HK-2 (cell line): ENCODE measurements at regions not wholly inside any gene's neighbourhood (a gene's known extent, or its start where the extent isn't known, plus 50 kb on each side); places are given as distances from the start of the nearest gene placed in this dataset.
"Not testable (repeated sequence)": the region's sequence is repeated elsewhere in the genome, so short reads cannot be mapped to it uniquely, and the experiment has no call there.

Source experiments
- DNase-seq: peaks from one replicate; pipeline ENCODE4 v3.0.0-alpha.2; 2018; ENCODE audit not compliant: unreplicated experiment

GRCh38 chr12:127155935-127156619 lies 1110.9 kb upstream of the TMEM132C start:
- DNase-seq, result not testable (repeated sequence)

- DNase-seq, result not testable (repeated sequence)
Observed at GRCh38 chr12:127157501-127158366, 1109.2 kb upstream of the TMEM132C start.

- DNase-seq, result no peak
Observed at GRCh38 chr12:127158385-127159061, 1108.4 kb upstream of the TMEM132C start.

GRCh38 chr12:127161466-127161865 lies 1105.5 kb upstream of the TMEM132C start:
- no peak for DNase-seq

DNA sequence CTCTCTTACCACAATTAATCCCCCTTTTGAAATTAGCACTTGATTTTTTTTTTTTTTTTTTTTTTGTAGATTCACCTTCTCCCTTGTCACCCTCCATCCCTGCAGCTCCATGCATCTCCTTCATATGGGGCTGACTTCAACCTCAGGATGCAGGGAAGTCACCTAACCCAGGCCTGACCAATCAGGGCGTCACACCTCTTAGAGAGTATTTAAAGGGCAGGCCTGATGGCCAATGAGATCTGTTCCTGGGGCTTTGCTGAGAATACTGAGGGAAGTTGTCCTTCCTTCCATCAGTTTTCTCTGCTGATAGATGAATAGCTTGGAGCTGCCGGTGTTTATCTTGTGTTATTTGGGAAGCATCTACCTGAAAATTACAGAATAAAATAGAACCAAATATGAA lies 1104.7 kb upstream of the TMEM132C start:
- DNase-seq, result no peak

DNA sequence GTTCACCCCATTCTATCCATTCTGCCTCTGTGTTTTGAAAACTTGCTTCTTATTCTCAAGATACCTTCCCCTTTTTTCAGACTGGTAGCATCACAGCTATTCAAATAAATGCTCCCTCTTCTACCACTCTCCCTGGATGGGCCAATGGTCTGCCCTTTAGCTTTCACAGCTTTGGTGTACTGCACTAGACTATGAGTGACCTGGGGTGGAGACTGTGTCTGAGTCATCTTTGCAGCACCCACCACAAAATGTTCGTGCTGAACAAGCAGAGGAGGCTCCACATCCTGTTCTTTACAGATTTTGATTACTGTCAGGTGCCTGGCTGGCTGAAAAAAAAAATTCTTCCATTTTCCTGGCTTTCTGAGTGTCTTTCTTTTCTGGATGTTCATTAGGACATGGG lies 1104.1 kb upstream of the TMEM132C start:
- peak; percentile 40 for DNase-seq

DNA sequence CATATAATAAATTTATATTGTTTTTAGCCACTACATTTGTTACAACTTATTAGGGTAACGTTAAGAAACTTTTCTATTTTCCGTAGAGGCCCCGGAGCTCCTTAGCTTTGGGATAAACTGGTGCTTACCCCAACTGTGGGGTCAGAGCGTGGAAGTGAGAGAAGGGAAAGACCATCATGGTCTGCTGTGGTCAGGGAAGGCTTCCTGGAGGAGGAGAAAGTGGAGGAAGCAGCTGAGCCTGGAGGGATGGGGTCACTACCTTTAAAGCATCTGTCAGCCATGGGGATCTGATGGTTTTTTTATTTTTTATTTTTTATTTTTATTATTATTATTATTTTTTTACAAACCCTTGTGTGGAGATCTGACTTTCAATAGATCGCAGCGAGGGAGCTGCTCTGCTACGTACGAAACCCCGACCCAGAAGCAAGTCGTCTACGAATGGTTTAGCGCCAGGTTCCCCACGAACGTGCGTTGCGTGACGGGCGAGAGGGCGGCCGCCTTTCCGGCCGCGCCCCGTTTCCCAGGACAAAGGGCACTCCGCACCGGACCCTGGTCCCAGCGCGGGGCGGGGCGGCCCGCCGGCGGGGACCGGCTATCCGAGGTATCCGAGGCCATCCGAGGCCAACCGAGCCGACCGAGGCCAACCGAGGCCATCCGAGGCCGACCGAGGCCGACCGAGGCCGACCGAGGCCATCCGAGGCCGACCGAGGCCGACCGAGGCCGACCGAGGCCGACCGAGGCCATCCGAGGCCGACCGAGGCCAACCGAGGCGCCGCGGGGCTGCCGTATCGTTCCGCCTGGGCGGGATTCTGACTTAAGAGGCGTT lies 1101.2 kb upstream of the TMEM132C start:
- peak; percentile 87 for DNase-seq

DNA sequence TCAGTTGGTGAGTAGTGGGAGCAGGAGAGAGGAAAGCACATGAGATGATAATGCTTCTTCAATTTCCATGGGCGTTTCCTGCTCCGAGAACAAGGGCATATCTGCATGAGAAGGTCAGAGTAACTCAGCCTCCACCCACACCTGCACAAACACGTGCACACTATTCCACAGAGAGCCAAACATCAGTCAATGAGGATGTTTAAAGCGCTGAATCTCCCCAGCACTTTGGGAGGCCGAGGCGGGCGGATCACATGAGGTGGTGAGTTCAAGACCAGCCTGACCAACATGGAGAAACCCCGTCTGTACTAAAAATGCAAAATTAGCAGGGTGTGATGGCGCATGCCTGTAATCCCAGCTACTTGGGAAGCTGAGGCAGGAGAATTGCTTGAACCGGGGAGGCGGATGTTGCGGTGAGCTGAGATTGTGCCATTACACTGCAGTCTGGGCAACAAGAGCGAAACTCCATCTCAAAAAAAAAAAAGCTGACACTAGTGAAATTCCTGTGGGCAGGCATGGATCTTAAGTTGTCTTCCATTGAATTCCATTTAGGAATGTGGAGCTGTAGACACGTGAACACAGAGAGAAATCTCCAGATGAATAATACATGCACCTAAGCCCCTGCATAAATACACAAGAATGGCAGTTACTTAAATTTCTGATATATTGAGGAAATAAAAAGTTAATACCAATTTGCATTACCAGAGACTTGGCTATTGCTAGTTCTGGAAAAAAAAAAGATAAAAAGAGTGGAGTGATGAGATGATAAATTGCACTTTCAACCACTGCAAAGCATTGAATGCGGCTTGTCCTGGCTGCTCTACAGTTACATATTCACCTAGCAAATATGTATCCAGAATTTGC lies 1097.4 kb upstream of the TMEM132C start:
- DNase-seq, result no peak

DNA sequence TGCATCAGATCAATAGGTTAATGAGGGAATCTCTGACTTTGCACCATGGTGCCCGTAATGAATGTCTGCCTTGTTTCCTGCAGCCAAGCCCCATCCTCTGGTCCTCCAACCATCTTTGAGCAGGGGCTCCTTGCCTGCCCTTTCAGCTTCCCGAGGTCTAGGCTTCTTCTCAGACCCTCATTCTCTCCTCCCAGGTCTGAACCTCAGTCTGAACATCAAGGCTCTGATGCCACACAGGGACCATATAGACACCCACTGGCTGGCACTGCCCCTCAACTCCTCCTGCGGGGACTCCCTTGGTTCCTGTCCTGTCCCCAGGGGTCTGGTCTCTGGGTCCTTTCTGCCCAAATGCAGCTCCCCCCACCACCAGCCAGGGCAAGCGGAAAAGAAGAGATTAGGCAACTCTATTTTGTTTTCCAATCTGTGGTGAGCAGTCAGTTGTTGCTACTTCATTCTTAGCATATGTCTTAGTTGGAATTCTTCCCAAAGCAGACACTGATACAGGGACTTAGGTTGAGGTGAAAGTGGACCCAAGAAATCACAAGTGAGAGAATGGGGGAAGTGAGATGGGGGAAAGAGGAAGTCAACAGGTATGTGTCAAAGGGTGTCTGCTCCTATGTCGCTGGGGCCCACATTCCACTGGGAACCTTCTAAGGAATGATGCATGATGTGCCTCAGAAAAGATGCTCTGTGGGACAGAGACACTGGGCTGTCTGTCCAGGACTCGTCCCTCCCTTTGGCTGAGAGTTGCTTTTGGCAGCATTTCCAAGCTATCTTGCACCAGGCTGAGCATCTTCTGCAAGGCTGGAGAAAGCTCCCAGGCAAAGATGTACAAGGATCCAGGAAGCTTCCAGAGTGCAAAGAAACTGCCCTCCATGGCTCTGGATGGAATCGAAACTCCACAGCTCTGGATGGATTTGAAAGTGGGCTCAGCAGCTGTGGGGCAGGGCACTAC lies 1096.5 kb upstream of the TMEM132C start:
- DNase-seq, result no peak

GRCh38 chr12:127172861-127173260 lies 1094.1 kb upstream of the TMEM132C start:
- DNase-seq, result no peak

DNA sequence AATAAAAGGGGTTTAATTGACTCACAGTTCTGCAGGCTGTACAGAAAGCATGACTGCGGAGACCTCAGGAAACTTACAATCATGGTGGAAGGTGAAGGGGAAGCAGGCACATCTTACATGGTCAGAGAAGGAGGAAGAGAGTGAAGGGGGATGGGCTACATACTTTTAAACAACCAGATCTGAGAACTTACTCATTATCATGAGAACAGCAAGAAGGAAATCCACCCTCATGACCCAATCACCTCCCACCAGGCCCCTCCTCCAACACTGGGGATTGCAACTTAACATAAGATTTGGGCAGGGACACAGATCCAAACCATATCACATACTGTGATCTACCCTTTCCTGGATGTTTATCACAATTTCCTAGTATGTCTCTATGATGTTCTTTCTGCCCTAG lies 1093.0 kb upstream of the TMEM132C start:
- not testable (repeated sequence) for DNase-seq

- DNase-seq, result no peak
Observed at GRCh38 chr12:127174881-127175280, 1092.1 kb upstream of the TMEM132C start.

DNA sequence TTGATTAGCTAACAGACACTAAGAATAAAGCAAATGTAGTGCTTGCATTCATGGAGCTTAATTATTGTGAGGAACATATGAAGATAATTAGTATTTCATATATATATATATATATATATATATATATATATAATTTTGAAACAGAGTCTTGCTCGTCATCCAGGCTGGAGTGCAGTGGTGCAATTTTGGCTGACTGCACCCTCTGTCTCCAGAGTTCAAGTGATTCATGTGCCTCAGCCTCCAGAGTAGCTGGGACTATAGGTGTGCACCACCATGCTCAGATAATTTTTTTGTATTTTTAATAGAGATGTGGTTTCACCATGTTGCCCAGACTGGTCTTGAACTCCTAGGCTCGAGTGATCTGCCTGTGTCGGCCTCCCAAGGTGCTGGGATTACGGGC lies 1091.6 kb upstream of the TMEM132C start:
- no peak for DNase-seq

DNA sequence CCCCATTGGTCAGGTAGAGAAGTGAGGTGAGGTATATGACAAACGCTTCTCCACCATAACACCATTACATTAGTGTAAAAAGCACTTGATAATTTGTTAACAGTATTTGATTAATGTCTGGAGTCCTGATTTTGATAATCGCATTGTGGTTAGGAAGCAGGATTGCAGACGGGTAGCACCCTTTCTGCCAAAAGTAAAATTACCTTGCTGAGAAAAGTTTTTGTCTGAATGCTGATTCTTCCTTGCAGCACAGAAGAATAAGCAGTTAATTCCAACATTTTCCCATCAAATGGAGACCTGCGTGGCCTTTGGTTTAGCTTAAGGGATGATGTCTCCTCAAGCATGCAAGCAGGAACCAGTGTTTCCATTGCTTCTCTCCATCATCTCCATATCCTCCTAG lies 1090.2 kb upstream of the TMEM132C start:
- DNase-seq, result no peak

DNA sequence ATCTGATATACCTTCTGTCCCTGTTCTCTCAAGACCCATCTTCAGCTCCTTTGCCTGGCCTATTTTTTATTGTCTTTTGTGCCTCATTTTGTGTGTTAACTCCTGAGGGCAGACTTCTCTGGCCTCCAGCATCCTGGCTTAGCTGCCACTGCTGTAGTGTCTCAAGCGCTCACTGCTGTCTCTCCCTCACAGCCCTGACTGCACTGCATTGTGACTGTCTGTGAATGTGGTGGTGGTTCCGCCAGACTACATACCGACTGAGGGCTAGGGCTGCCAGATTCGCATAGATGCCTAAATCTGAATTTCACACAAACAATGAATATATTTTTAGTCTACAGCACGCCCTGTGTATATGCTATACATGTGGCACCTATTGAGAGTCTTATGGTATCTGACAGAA lies 1088.9 kb upstream of the TMEM132C start:
- DNase-seq, result no peak

DNA sequence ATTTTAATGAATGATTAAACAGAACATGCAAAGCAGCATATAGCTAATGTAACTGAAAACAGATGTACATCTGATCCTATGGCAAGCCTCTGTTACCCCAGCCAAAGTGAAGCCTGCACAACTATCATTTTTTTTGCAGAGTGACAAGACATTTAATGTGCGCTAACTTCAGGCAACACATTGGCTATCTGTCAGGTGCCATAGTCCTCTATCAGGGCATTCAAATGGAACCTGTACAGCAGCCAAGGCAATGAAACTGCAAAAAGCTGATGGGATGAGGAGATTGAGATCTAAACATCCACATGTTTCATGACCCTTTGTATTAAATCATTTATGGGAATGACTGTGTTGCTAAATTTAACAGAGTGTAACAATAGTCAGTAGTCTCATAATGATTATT lies 1088.5 kb upstream of the TMEM132C start:
- DNase-seq, result no peak

DNA sequence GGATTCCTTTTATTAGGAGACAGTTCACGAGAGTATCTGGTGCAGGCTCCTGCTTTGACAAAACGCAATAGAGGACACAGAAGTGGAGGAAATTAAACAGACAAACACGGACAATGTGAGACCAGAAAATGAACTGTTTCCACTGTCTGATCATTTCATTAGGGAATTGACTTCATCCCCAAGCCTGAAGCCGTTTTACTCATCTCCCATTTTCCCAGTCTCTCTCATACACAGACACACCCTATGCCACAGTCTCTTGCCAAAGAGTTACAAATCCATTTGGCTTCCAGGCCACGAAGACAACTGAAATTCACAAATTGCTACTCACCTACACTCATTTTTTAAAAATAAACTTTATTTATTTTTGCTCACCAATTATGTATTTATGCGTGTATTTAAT lies 1087.8 kb upstream of the TMEM132C start:
- no peak for DNase-seq

- DNase-seq, result no peak
Observed at GRCh38 chr12:127182018-127182417, 1085.0 kb upstream of the TMEM132C start.

DNA sequence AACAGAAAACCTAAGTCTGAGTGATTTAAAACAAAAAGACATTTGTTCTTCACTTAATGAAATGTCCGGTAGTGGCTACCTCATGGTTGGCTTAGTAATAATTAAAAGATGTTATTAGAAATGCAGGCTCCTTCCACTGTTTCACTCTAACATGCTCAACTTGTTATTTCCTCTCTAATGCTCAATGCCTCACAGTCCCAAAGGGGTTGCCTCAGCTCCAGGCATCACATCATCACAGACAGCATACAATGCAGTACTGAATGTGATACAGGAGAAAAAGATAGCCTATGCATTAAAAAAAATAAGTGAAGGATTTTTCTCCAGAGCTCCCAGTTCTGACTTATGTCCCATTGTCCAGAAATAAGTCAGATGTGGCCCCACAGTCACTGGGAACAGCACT lies 1077.0 kb upstream of the TMEM132C start:
- no peak for DNase-seq

DNA sequence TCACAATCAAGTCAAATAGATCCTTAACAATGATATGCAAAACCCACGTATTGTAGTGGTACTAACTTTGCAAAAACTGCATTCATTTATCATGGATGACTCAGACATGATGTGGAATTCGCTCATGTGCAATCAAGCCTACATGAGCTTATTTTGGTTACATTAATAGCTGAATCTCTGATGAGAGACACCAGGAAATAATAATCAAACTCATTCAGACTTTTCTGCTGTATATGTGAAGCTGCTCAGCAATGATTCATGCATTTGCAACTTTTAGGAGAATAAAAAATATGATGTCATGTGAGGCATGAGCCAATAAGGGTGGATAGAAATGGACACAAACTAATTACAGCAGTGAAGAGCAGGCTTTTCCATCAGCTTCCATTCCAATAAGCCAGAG lies 1075.8 kb upstream of the TMEM132C start:
- DNase-seq, result no peak
